HEK293 (cell line): ENCODE measurements at regions not wholly inside any gene's neighbourhood (a gene's known extent, or its start where the extent isn't known, plus 50 kb on each side); places are given as distances from the start of the nearest gene placed in this dataset.

Source experiments
- YY1 ChIP-seq: fragments of 450-650 bp; formaldehyde crosslinking; IDR thresholded peaks from 2 replicates; pipeline ENCODE4 v1.5.1; 2018; ENCODE audit warnings: missing biosample characterization, missing genetic modification characterization
- ZNF274 ChIP-seq, 2 experiments: fragments of 200-500 bp in 1 of 2; fragments of 450-650 bp in 1 of 2; sonication (Bioruptor generic) in 1 of 2; formaldehyde crosslinking in 1 of 2; IDR thresholded peaks; 2 replicates each; pipeline versions ENCODE4 v1.5.1 to v1.6.1; 2014 to 2016; ENCODE audit warnings: borderline replicate concordance in 1 of 2, inconsistent platforms in 1 of 2, low read length in 1 of 2, missing biosample characterization in 1 of 2, missing genetic modification characterization in 1 of 2
- TF ChIP-seq, protein P1 (sequence below): fragments of 450-650 bp; formaldehyde crosslinking; IDR thresholded peaks from 2 replicates; pipeline ENCODE4 v1.5.1; 2016; ENCODE audit warnings: missing biosample characterization, missing genetic modification characterization

- TF ChIP-seq ZNF274 (IDR thresholded peaks at IDR 0.05; ENCODE audit: low read length) = no peak
- no peak for TF ChIP-seq ZNF274 (tag by site-specific recombination; IDR thresholded peaks at IDR 0.05; ENCODE audit: borderline replicate concordance)
- no peak for TF ChIP-seq YY1 (tag by site-specific recombination)
- TF ChIP-seq, protein P1, sequence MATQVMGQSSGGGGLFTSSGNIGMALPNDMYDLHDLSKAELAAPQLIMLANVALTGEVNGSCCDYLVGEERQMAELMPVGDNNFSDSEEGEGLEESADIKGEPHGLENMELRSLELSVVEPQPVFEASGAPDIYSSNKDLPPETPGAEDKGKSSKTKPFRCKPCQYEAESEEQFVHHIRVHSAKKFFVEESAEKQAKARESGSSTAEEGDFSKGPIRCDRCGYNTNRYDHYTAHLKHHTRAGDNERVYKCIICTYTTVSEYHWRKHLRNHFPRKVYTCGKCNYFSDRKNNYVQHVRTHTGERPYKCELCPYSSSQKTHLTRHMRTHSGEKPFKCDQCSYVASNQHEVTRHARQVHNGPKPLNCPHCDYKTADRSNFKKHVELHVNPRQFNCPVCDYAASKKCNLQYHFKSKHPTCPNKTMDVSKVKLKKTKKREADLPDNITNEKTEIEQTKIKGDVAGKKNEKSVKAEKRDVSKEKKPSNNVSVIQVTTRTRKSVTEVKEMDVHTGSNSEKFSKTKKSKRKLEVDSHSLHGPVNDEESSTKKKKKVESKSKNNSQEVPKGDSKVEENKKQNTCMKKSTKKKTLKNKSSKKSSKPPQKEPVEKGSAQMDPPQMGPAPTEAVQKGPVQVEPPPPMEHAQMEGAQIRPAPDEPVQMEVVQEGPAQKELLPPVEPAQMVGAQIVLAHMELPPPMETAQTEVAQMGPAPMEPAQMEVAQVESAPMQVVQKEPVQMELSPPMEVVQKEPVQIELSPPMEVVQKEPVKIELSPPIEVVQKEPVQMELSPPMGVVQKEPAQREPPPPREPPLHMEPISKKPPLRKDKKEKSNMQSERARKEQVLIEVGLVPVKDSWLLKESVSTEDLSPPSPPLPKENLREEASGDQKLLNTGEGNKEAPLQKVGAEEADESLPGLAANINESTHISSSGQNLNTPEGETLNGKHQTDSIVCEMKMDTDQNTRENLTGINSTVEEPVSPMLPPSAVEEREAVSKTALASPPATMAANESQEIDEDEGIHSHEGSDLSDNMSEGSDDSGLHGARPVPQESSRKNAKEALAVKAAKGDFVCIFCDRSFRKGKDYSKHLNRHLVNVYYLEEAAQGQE (tag by site-specific recombination) = no peak
Observed at GRCh38 chr3:98962951-98963350, 61.5 kb upstream of the DCBLD2 start.
